Uterus (tissue), 3 donors: ENCODE measurements at regions not wholly inside any gene's neighbourhood (a gene's known extent, or its start where the extent isn't known, plus 50 kb on each side); places are given as distances from the start of the nearest gene placed in this dataset.

Experiments used
- DNase-seq, 2 donors: peaks; one replicate each; pipeline ENCODE4 v3.0.0-alpha.2; 2019 to 2020
- H3K27ac ChIP-seq, 2 donors: fragments of 200-600 bp; sonication (generic); 1 replicate in 1 of 2; 2 replicates in 1 of 2; pipeline ENCODE4 v1.5.1; 2016 to 2018
- H3K27me3 ChIP-seq, 2 donors: fragments of 200-600 bp; sonication (generic); one replicate each; pipeline ENCODE4 v1.5.1; 2018 to 2019; ENCODE audit warnings: control low read depth in 1 of 2
- H3K36me3 ChIP-seq, 2 donors: fragments of 200-600 bp; sonication (generic); one replicate each; pipeline ENCODE4 v1.5.1; 2019; ENCODE audit warnings: control low read depth in 1 of 2
- H3K4me1 ChIP-seq, 2 donors: fragments of 200-600 bp; sonication (generic); one replicate each; pipeline ENCODE4 v1.5.1; 2018 to 2019; ENCODE audit warnings: control low read depth in 1 of 2
- H3K4me3 ChIP-seq, 2 donors: fragments of 200-600 bp; sonication (generic); 1 replicate in 1 of 2; 2 replicates in 1 of 2; pipeline ENCODE4 v1.5.1; 2018 to 2019; ENCODE audit warnings: mild to moderate bottlenecking in 1 of 2
- H3K9me3 ChIP-seq, 2 donors: fragments of 200-600 bp; sonication (generic); one replicate each; pipeline ENCODE4 v1.5.1; 2019; ENCODE audit warnings: control low read depth in 1 of 2
- POLR2A ChIP-seq, 2 donors: fragments of 450-650 bp; IDR thresholded peaks; one replicate each; pipeline ENCODE4 v1.6.1; 2016; ENCODE audit warnings: antibody characterized with exemption in 2 of 2, mild to moderate bottlenecking in 1 of 2, moderate library complexity in 1 of 2
- intact Hi-C: fragments of 100-400 bp; cut with DNase I; formaldehyde crosslinking; loops from one replicate; pipeline ENCODE4 v1.15.1; 2023; ENCODE audit warnings: low total_unique reads
- TF ChIP-seq, protein P1 (sequence below), 4 experiments: fragments of 200-600 bp in 2 of 4; fragments of 450-650 bp in 2 of 4; sonication (generic) in 2 of 4; IDR thresholded peaks; one replicate each; pipeline ENCODE4 v1.5.1; 2016 to 2019; ENCODE audit warnings: antibody characterized with exemption in 4 of 4, mild to moderate bottlenecking in 2 of 4, moderate library complexity in 1 of 4
- donor health status: DM: yes; HTN: yes; CAD: no.

- Histone ChIP-seq H3K4me3 (no peak overlapping the region), H3K27me3 (no peaks in the 10 kb centered on the region), H3K9me3 (no peaks in the 10 kb centered on the region), H3K27ac (no peak overlapping the region), H3K4me1 (no peaks in the 10 kb centered on the region), H3K36me3 (no peaks in the 10 kb centered on the region)
- no peak for DNase-seq
- no peak for TF ChIP-seq POLR2A (IDR thresholded peaks at IDR 0.05)
- TF ChIP-seq, protein P1, sequence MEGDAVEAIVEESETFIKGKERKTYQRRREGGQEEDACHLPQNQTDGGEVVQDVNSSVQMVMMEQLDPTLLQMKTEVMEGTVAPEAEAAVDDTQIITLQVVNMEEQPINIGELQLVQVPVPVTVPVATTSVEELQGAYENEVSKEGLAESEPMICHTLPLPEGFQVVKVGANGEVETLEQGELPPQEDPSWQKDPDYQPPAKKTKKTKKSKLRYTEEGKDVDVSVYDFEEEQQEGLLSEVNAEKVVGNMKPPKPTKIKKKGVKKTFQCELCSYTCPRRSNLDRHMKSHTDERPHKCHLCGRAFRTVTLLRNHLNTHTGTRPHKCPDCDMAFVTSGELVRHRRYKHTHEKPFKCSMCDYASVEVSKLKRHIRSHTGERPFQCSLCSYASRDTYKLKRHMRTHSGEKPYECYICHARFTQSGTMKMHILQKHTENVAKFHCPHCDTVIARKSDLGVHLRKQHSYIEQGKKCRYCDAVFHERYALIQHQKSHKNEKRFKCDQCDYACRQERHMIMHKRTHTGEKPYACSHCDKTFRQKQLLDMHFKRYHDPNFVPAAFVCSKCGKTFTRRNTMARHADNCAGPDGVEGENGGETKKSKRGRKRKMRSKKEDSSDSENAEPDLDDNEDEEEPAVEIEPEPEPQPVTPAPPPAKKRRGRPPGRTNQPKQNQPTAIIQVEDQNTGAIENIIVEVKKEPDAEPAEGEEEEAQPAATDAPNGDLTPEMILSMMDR (IDR thresholded peaks at IDR 0.05), result no peak
- intact Hi-C loops, result no loop called here
Observed at GRCh38 chrX:11050013-11050412, 61.1 kb upstream of the HCCS start.

GRCh38 chrX:11053351-11053750 lies 57.8 kb upstream of the HCCS start:
- Histone ChIP-seq H3K4me1 (no peaks in the 10 kb centered on the region), H3K36me3 (no peaks in the 10 kb centered on the region), H3K9me3 (no peaks in the 10 kb centered on the region), H3K4me3 (no peak overlapping the region), H3K27ac (no peak overlapping the region), H3K27me3 (no peaks in the 10 kb centered on the region)
- TF ChIP-seq, protein P1 (IDR thresholded peaks at IDR 0.05), result no peak
- TF ChIP-seq POLR2A (IDR thresholded peaks at IDR 0.05), result no peak
- intact Hi-C loops, result no loop called here
- DNase-seq, result no peak

- Histone ChIP-seq H3K27ac (no peak overlapping the region), H3K27me3 (no peaks in the 10 kb centered on the region), H3K4me1 (no peaks in the 10 kb centered on the region), H3K36me3 (no peaks in the 10 kb centered on the region), H3K4me3 (no peak overlapping the region), H3K9me3 (no peaks in the 10 kb centered on the region)
- intact Hi-C loops, result no loop called here
- no peak for TF ChIP-seq POLR2A (IDR thresholded peaks at IDR 0.05)
- TF ChIP-seq, protein P1 (IDR thresholded peaks at IDR 0.05), result no peak
- DNase-seq, result no peak
Observed at GRCh38 chrX:11056322-11057176, 54.6 kb upstream of the HCCS start.

- intact Hi-C loops, result no loop called here
- TF ChIP-seq, protein P1 (IDR thresholded peaks at IDR 0.05), result no peak
- TF ChIP-seq POLR2A (IDR thresholded peaks at IDR 0.05), result no peak
- no peak for DNase-seq
- H3K27ac ChIP-seq, result no peak overlapping the region
- H3K4me3 ChIP-seq, result no peak overlapping the region
- H3K36me3 ChIP-seq, result no peaks in the 10 kb centered on the region
- no peaks in the 10 kb centered on the region for H3K9me3 ChIP-seq
- no peaks in the 10 kb centered on the region for H3K27me3 ChIP-seq
- no peaks in the 10 kb centered on the region for H3K4me1 ChIP-seq
Observed at GRCh38 chrX:11059933-11060332, 51.2 kb upstream of the HCCS start.
